Prostate gland (tissue), 2 donors: ENCODE measurements at regions not wholly inside any gene's neighbourhood (a gene's known extent, or its start where the extent isn't known, plus 50 kb on each side); places are given as distances from the start of the nearest gene placed in this dataset.

Experiments used
- CTCF ChIP-seq, 4 experiments: fragments of 200-600 bp in 2 of 4; fragments of 450-650 bp in 2 of 4; sonication (generic) in 2 of 4; IDR thresholded peaks; 1 replicate in 3 of 4; 2 replicates in 1 of 4; pipeline ENCODE4 v1.5.1; 2016 to 2019; ENCODE audit warnings: antibody characterized with exemption in 4 of 4, mild to moderate bottlenecking in 2 of 4, moderate library complexity in 2 of 4
- POLR2A ChIP-seq: fragments of 450-650 bp; IDR thresholded peaks from one replicate; pipeline ENCODE4 v1.6.1; 2016; ENCODE audit warnings: antibody characterized with exemption, mild to moderate bottlenecking
- POLR2AphosphoS5 ChIP-seq: sonication (generic); formaldehyde crosslinking; IDR thresholded peaks from one replicate; pipeline ENCODE4 v1.6.1; 2017; ENCODE audit warnings: antibody characterized with exemption

- TF ChIP-seq POLR2A (no peak), CTCF (IDR thresholded peaks at IDR 0.05) (no peak), POLR2AphosphoS5 (no peak)
Measured at GRCh38 chr17:77771998-77772397, 186.5 kb upstream of the TNRC6C start.
